CD14-positive monocyte (primary cell): ENCODE measurements at regions not wholly inside any gene's neighbourhood (a gene's known extent, or its start where the extent isn't known, plus 50 kb on each side); places are given as distances from the start of the nearest gene placed in this dataset.

Source experiments
- DNase-seq, 3 donors: peaks; one replicate each; pipeline ENCODE4 v3.0.0-alpha.2; 2011 to 2022
- H2AFZ ChIP-seq: 2 replicates; pipeline ENCODE4 v1.6.0; 2012; ENCODE audit warnings: mild to moderate bottlenecking, low read depth, low read length, inconsistent platforms; ENCODE audit not compliant: insufficient read depth, poor library complexity, severe bottlenecking
- H3K27ac ChIP-seq, 2 donors: 1 replicate in 1 of 2; 2 replicates in 1 of 2; pipeline ENCODE4 v1.5.1; 2012 to 2013; ENCODE audit warnings: low read length in 2 of 2, control low read depth in 1 of 2, inconsistent platforms in 1 of 2, low read depth in 1 of 2, mild to moderate bottlenecking in 1 of 2
- H3K27me3 ChIP-seq, 2 donors: one replicate each; pipeline versions ENCODE4 v1.6.0 to v1.6.1; 2011 to 2013; ENCODE audit warnings: low read length in 2 of 2; ENCODE audit not compliant: control insufficient read depth in 2 of 2, insufficient read depth in 2 of 2
- H3K36me3 ChIP-seq, 2 donors: replicated peaks in 1 of 2; 1 replicate in 1 of 2; 2 replicates in 1 of 2; pipeline versions ENCODE4 v1.5.1 to v1.6.1; 2012 to 2013; ENCODE audit warnings: low read length in 2 of 2, control low read depth in 1 of 2, inconsistent platforms in 1 of 2, mild to moderate bottlenecking in 1 of 2; ENCODE audit not compliant: insufficient read depth in 2 of 2, control insufficient read depth in 1 of 2
- H3K4me1 ChIP-seq, 2 donors: 1 replicate in 1 of 2; 2 replicates in 1 of 2; pipeline versions ENCODE4 v1.5.1 to v1.6.1; 2012 to 2013; ENCODE audit warnings: low read length in 2 of 2, control low read depth in 1 of 2, inconsistent platforms in 1 of 2, mild to moderate bottlenecking in 1 of 2, moderate library complexity in 1 of 2; ENCODE audit not compliant: insufficient read depth in 2 of 2, control insufficient read depth in 1 of 2
- H3K4me2 ChIP-seq: replicated peaks from 2 replicates; pipeline ENCODE3; 2012; ENCODE audit warnings: low read length, moderate library complexity, mild to moderate bottlenecking; ENCODE audit not compliant: poor library complexity, severe bottlenecking; ENCODE audit errors: extremely low read depth
- H3K4me3 ChIP-seq, 3 experiments: fragments of 200-600 bp in 1 of 3; sonication (generic) in 1 of 3; replicated peaks in 1 of 3; 1 replicate in 2 of 3; 2 replicates in 1 of 3; pipeline ENCODE4 v1.5.1; 2011 to 2013; ENCODE audit warnings: low read length in 3 of 3, mild to moderate bottlenecking in 3 of 3, control low read depth in 2 of 3, low read depth in 2 of 3, inconsistent platforms in 1 of 3, moderate library complexity in 1 of 3
- H3K79me2 ChIP-seq: 2 replicates; pipeline ENCODE4 v1.6.0; 2012; ENCODE audit warnings: mild to moderate bottlenecking, control low read depth, inconsistent platforms, low read length, moderate library complexity; ENCODE audit not compliant: insufficient read depth
- H3K9ac ChIP-seq: 2 replicates; pipeline ENCODE4 v1.6.0; 2017; ENCODE audit warnings: low read length, mild to moderate bottlenecking; ENCODE audit not compliant: insufficient read depth, poor library complexity, severe bottlenecking
- H3K9me3 ChIP-seq, 2 donors: replicated peaks in 1 of 2; 1 replicate in 1 of 2; 2 replicates in 1 of 2; pipeline versions ENCODE4 v1.5.1 to v1.6.1; 2012 to 2013; ENCODE audit warnings: low read length in 2 of 2, control low read depth in 1 of 2; ENCODE audit not compliant: control insufficient read depth in 1 of 2, insufficient read depth in 1 of 2
- H4K20me1 ChIP-seq: 2 replicates; pipeline ENCODE4 v1.6.0; 2012; ENCODE audit warnings: mild to moderate bottlenecking, low read length, control low read depth, moderate library complexity; ENCODE audit not compliant: insufficient read depth
- H3K27ac Mint-ChIP-seq, 7 donors: one replicate each; pipeline ENCODE4 v1.8.0; 2020; ENCODE audit warnings: mild to moderate bottlenecking in 7 of 7, mixed read lengths in 7 of 7, moderate library complexity in 6 of 7, inconsistent platforms in 2 of 7
- H3K27me3 Mint-ChIP-seq, 3 donors: one replicate each; pipeline ENCODE4 v1.8.0; 2021 to 2022; ENCODE audit warnings: low read depth in 3 of 3, mild to moderate bottlenecking in 3 of 3, mixed read lengths in 3 of 3, moderate library complexity in 3 of 3, inconsistent platforms in 1 of 3
- H3K36me3 Mint-ChIP-seq, 2 donors: one replicate each; pipeline ENCODE4 v1.8.0; 2020; ENCODE audit warnings: mixed read lengths in 2 of 2, inconsistent platforms in 1 of 2, mild to moderate bottlenecking in 1 of 2
- H3K4me1 Mint-ChIP-seq: one replicate; pipeline ENCODE4 v1.8.0; 2020; ENCODE audit warnings: mild to moderate bottlenecking, mixed read lengths
- H3K4me3 Mint-ChIP-seq, 2 donors: one replicate each; pipeline ENCODE4 v1.8.0; 2020; ENCODE audit warnings: mild to moderate bottlenecking in 2 of 2, mixed read lengths in 2 of 2, moderate library complexity in 1 of 2
- H3K9me3 Mint-ChIP-seq, 7 donors: one replicate each; pipeline ENCODE4 v1.8.0; 2020 to 2022; ENCODE audit warnings: mixed read lengths in 7 of 7, mild to moderate bottlenecking in 6 of 7, moderate library complexity in 6 of 7, inconsistent platforms in 2 of 7
- CTCF ChIP-seq: fragments of 200-600 bp; IDR thresholded peaks from one replicate; pipeline ENCODE4 v1.8.0; 2022; ENCODE audit warnings: antibody characterized with exemption, mild to moderate bottlenecking
- WGBS: methylation state at CpG from one replicate; pipeline ENCODE4 v1.1.5; 2013; ENCODE audit warnings: missing lambda C conversion rate; ENCODE audit not compliant: insufficient coverage; 5-methylcytosine and 5-hydroxymethylcytosine counted together
- intact Hi-C, 2 donors: fragments of 100-400 bp; cut with micrococcal nuclease; formaldehyde crosslinking; loops; one replicate each; pipeline versions ENCODE4 v1.15.0 to v1.15.1; 2023

- peaks cover 0 to 8% of the 10 kb centered on the region in 2 donors for H3K9me3 ChIP-seq
- H2AFZ ChIP-seq: no peak overlapping the region
- Mint-ChIP-seq H3K27ac (no peak overlapping the region), H3K4me1 (no peaks in the 10 kb centered on the region), H3K9me3 (peaks cover 4 to 27% (median 17%) of the 10 kb centered on the region in 7 donors), H3K36me3 (no peaks in the 10 kb centered on the region), H3K27me3 (peaks cover 0 to 4% (median 0%) of the 10 kb centered on the region in 3 donors), H3K4me3 (no peak overlapping the region)
- H3K79me2 ChIP-seq: no peaks in the 10 kb centered on the region
- H3K9ac ChIP-seq: no peak overlapping the region
- no peak for DNase-seq
- no peaks in the 10 kb centered on the region for H4K20me1 ChIP-seq
- intact Hi-C loops: no loop called here
- H3K36me3 ChIP-seq: no peaks in the 10 kb centered on the region
- no peaks in the 10 kb centered on the region for H3K27me3 ChIP-seq
- WGBS: 100% methylated on average over 1 of the region's 1 CpG
- no peaks in the 10 kb centered on the region for H3K4me1 ChIP-seq
- no peak overlapping the region for H3K27ac ChIP-seq
- TF ChIP-seq CTCF: no peak
- H3K4me3 ChIP-seq: no peak overlapping the region
- H3K4me2 ChIP-seq: no peak overlapping the region
These were observed 222.3 kb downstream of the KATNAL1 start for GRCh38 chr13:30085087-30085486.

- Mint-ChIP-seq H3K4me3 (no peak overlapping the region), H3K27me3 (peaks cover 0 to 4% (median 0%) of the 10 kb centered on the region in 3 donors), H3K27ac (no peak overlapping the region), H3K4me1 (no peaks in the 10 kb centered on the region), H3K9me3 (peaks cover 2 to 11% (median 10%) of the 10 kb centered on the region in 7 donors), H3K36me3 (no peaks in the 10 kb centered on the region)
- Histone ChIP-seq H2AFZ (no peak overlapping the region), H3K27ac (no peak overlapping the region), H3K9me3 (peaks cover 0 to 8% of the 10 kb centered on the region in 2 donors), H3K79me2 (no peaks in the 10 kb centered on the region), H4K20me1 (no peaks in the 10 kb centered on the region), H3K4me2 (no peak overlapping the region), H3K4me3 (no peak overlapping the region), H3K36me3 (no peaks in the 10 kb centered on the region), H3K27me3 (no peaks in the 10 kb centered on the region), H3K4me1 (no peaks in the 10 kb centered on the region), H3K9ac (no peak overlapping the region)
- DNase-seq: no peak
- TF ChIP-seq CTCF: no peak
- WGBS: no CpG with 5 or more reads among the region's 5 CpGs
- intact Hi-C loops: no loop called here
These were observed 225.0 kb downstream of the KATNAL1 start for GRCh38 chr13:30082391-30082790.
